Neuron (in vitro differentiated cells): ENCODE measurements at regions not wholly inside any gene's neighbourhood (a gene's known extent, or its start where the extent isn't known, plus 50 kb on each side); places are given as distances from the start of the nearest gene placed in this dataset.

Experiments used
- H2AFZ ChIP-seq: one replicate; pipeline ENCODE4 v1.6.1; 2013; ENCODE audit warnings: low read depth, mild to moderate bottlenecking, inconsistent platforms, low read length, moderate library complexity
- H3K27me3 ChIP-seq: one replicate; pipeline ENCODE4 v1.6.1; 2013; ENCODE audit warnings: low read length; ENCODE audit not compliant: insufficient read depth
- H3K36me3 ChIP-seq: one replicate; pipeline ENCODE4 v1.6.1; 2013; ENCODE audit warnings: low read length; ENCODE audit not compliant: insufficient read depth
- H3K4me1 ChIP-seq: one replicate; pipeline ENCODE4 v1.6.1; 2013; ENCODE audit warnings: low read length; ENCODE audit not compliant: insufficient read depth
- H3K4me3 ChIP-seq: 2 replicates; pipeline ENCODE4 v1.5.1; 2013; ENCODE audit warnings: mild to moderate bottlenecking, low read length, moderate library complexity
- H3K9me3 ChIP-seq: one replicate; pipeline ENCODE4 v1.6.1; 2013; ENCODE audit warnings: low read length

DNA sequence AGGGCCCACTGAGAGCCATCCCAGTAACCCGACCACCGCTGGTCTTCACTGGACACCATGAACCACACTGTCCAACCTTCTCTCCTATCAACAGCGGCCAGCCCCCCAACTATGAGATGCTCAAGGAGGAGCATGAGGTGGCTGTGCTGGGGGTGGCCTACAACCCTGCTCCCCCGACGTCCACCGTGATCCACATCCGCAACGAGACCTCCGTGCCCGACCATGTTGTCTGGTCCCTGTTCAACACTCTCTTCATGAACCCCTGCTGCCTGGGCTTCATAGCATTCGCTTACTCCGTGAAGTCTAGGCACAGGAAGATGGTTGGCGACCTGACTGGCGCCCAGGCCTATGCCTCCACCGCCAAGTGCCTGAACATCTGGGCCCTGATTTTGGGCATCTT lies 423.8 kb upstream of the EPHA5 start:
- no peak overlapping the region for H2AFZ ChIP-seq
- no peaks in the 10 kb centered on the region for H3K4me1 ChIP-seq
- no peaks in the 10 kb centered on the region for H3K9me3 ChIP-seq
- H3K36me3 ChIP-seq: no peaks in the 10 kb centered on the region
- H3K27me3 ChIP-seq: no peaks in the 10 kb centered on the region
- no peak overlapping the region for H3K4me3 ChIP-seq

GRCh38 chr4:66091786-66092185 lies 421.5 kb upstream of the EPHA5 start:
- Histone ChIP-seq H3K27me3 (no peaks in the 10 kb centered on the region), H3K9me3 (no peaks in the 10 kb centered on the region), H3K36me3 (no peaks in the 10 kb centered on the region), H3K4me1 (no peaks in the 10 kb centered on the region), H3K4me3 (no peak overlapping the region), H2AFZ (no peak overlapping the region)

DNA sequence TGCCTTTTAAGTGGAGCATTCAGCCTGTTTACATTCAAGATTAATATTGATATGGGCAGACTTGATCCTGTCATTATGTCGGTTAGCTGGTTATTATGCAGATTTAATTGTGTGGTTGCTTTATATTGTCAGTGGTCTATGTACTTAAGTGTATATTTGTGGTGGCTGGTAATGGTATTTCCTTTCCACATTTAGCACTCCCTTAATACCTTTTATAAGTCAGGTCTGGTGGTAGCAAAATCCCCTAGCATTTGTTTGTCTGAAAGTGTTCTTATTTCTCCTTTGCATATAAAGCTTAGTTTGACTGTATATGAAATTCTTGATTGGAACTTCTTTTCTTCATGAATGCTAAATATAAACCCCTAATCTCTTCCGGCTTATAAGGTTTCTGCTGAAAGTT lies 403.7 kb upstream of the EPHA5 start:
- no peak overlapping the region for H2AFZ ChIP-seq
- H3K4me3 ChIP-seq: no peak overlapping the region
- H3K27me3 ChIP-seq: no peaks in the 10 kb centered on the region
- no peaks in the 10 kb centered on the region for H3K36me3 ChIP-seq
- no peaks in the 10 kb centered on the region for H3K9me3 ChIP-seq
- H3K4me1 ChIP-seq: no peaks in the 10 kb centered on the region

DNA sequence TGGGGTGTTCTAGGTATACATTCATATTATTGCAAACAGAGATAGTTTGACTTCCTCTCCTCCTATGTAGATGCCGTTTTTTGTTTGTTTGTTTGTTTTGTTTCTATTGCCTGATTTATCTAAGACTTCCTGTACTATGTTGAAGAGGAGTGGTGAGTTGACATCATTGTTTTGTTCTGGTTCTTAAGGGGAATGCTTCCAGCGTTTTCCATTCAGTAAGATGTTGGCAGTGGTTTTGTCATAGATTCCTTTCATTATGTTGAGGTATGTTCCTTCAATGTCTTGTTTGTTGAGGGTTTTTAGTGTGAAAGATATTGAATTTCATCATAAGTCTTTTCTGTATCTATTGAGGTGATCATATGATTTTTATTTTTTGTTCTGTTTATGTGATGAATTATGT lies 401.6 kb upstream of the EPHA5 start:
- no peaks in the 10 kb centered on the region for H3K27me3 ChIP-seq
- no peak overlapping the region for H3K4me3 ChIP-seq
- no peaks in the 10 kb centered on the region for H3K4me1 ChIP-seq
- H2AFZ ChIP-seq: no peak overlapping the region
- H3K9me3 ChIP-seq: no peaks in the 10 kb centered on the region
- H3K36me3 ChIP-seq: no peaks in the 10 kb centered on the region

DNA sequence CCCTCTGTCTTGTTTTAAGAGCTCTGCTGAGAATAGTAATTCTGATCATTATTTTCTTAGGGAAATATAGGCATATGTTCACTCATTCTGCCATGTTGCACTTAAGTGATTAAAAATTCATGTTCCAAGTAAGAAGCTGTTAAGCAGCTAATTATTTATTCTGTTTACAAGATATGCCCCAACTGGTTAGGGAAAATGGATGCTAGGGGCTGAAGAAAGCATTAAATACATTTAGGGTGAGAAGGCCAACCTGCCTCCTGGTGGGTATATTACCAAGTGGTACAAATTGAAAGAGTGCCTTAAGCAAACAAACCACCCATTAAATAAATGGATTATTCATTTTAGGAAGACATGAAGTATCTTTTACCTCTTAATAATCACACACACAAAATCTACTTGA lies 392.6 kb upstream of the EPHA5 start:
- Histone ChIP-seq H3K36me3 (no peaks in the 10 kb centered on the region), H2AFZ (no peak overlapping the region), H3K4me3 (no peak overlapping the region), H3K4me1 (no peaks in the 10 kb centered on the region), H3K27me3 (no peaks in the 10 kb centered on the region), H3K9me3 (no peaks in the 10 kb centered on the region)

- Histone ChIP-seq H2AFZ (no peak overlapping the region), H3K4me3 (no peak overlapping the region), H3K36me3 (no peaks in the 10 kb centered on the region), H3K27me3 (no peaks in the 10 kb centered on the region), H3K9me3 (no peaks in the 10 kb centered on the region), H3K4me1 (no peaks in the 10 kb centered on the region)
Observed at GRCh38 chr4:66062044-66062443, 391.8 kb upstream of the EPHA5 start.

DNA sequence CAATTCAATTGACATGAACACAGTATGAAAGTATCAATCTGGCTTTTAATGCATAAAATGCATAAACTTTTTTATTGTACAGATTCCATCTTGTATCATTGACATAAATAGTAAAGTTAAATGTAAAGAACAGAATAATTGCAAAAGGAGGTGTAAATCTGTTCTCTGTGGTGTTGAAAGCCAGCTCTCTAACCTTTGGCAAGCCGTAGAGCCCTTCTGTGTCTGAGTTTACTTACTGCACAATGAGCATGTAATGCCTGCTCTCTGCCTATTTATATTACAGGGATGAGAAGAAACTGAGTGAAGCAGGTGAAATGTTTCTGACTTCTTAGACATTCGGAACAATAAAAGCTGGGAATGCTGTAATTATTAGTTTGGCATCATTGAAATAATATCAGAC lies 389.3 kb upstream of the EPHA5 start:
- Histone ChIP-seq H3K27me3 (no peaks in the 10 kb centered on the region), H2AFZ (no peak overlapping the region), H3K9me3 (no peaks in the 10 kb centered on the region), H3K36me3 (no peaks in the 10 kb centered on the region), H3K4me1 (no peaks in the 10 kb centered on the region), H3K4me3 (no peak overlapping the region)

GRCh38 chr4:66059136-66059535 lies 388.8 kb upstream of the EPHA5 start:
- H2AFZ ChIP-seq: no peak overlapping the region
- no peak overlapping the region for H3K4me3 ChIP-seq
- no peaks in the 10 kb centered on the region for H3K4me1 ChIP-seq
- H3K36me3 ChIP-seq: no peaks in the 10 kb centered on the region
- H3K9me3 ChIP-seq: no peaks in the 10 kb centered on the region
- no peaks in the 10 kb centered on the region for H3K27me3 ChIP-seq

GRCh38 chr4:66055999-66056398 lies 385.7 kb upstream of the EPHA5 start:
- no peak overlapping the region for H2AFZ ChIP-seq
- no peaks in the 10 kb centered on the region for H3K4me1 ChIP-seq
- no peaks in the 10 kb centered on the region for H3K27me3 ChIP-seq
- no peaks in the 10 kb centered on the region for H3K36me3 ChIP-seq
- H3K9me3 ChIP-seq: no peaks in the 10 kb centered on the region
- H3K4me3 ChIP-seq: no peak overlapping the region

- no peak overlapping the region for H3K4me3 ChIP-seq
- H3K27me3 ChIP-seq: no peaks in the 10 kb centered on the region
- H3K4me1 ChIP-seq: no peaks in the 10 kb centered on the region
- H2AFZ ChIP-seq: no peak overlapping the region
- H3K36me3 ChIP-seq: no peaks in the 10 kb centered on the region
- H3K9me3 ChIP-seq: no peaks in the 10 kb centered on the region
Observed at GRCh38 chr4:66052426-66052825, 382.1 kb upstream of the EPHA5 start.

- no peaks in the 10 kb centered on the region for H3K27me3 ChIP-seq
- no peaks in the 10 kb centered on the region for H3K9me3 ChIP-seq
- H3K36me3 ChIP-seq: no peaks in the 10 kb centered on the region
- H3K4me1 ChIP-seq: no peaks in the 10 kb centered on the region
- H2AFZ ChIP-seq: no peak overlapping the region
- H3K4me3 ChIP-seq: no peak overlapping the region
Observed at GRCh38 chr4:66048861-66049260, 378.6 kb upstream of the EPHA5 start.

- Histone ChIP-seq H2AFZ (no peak overlapping the region), H3K4me1 (no peaks in the 10 kb centered on the region)
Observed at GRCh38 chr4:66045913-66046312, 375.6 kb upstream of the EPHA5 start.

DNA sequence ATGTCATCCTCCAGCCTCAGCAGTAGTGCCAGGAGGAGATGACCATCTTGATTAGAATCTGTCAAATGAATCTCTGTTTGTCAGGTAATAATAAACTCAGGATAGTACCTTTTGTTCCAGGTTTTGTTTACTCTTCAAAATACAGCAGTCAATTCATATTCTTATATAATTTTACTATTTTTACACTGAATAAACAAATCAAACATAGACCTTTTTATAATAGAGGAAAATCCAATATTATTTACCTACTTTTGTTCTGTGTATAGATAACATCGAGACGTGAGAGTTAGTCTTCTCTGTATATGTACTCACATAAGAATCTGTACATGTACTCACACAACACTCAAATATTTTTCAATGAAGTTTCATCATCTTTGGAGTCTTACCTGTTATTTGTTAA lies 365.4 kb upstream of the EPHA5 start:
- H2AFZ ChIP-seq: no peak overlapping the region
- H3K36me3 ChIP-seq: no peaks in the 10 kb centered on the region
- no peak overlapping the region for H3K4me3 ChIP-seq
- H3K9me3 ChIP-seq: no peaks in the 10 kb centered on the region
- H3K27me3 ChIP-seq: no peaks in the 10 kb centered on the region
- no peaks in the 10 kb centered on the region for H3K4me1 ChIP-seq

More at GRCh38 chr4:66045913-66046312, 375.6 kb upstream of the EPHA5 start:
- Histone ChIP-seq H3K36me3 (no peaks in the 10 kb centered on the region), H3K9me3 (no peaks in the 10 kb centered on the region), H3K4me3 (no peak overlapping the region), H3K27me3 (no peaks in the 10 kb centered on the region)

DNA sequence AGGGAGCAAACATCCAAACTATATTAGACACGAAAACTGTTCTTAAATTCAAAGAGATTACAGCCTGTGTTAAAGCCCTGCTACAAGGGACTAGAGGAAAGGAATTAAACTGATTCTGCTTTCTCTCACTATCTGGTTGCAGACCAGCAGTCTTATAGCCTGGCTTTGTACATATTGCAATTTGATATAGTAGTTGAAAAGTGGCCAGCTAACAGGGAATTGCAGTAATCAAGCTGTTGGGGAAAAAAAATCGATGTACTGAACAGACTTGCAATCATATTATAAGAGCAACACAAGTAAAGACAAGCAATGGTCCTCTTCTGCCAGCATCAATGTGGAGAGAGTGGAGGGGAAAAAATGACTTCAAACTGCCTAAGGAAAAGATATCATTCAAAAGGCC lies 364.4 kb upstream of the EPHA5 start:
- no peaks in the 10 kb centered on the region for H3K36me3 ChIP-seq
- H3K27me3 ChIP-seq: no peaks in the 10 kb centered on the region
- H2AFZ ChIP-seq: no peak overlapping the region
- H3K4me3 ChIP-seq: no peak overlapping the region
- H3K4me1 ChIP-seq: no peaks in the 10 kb centered on the region
- H3K9me3 ChIP-seq: no peaks in the 10 kb centered on the region
